H7 (cell line): ENCODE measurements at regions not wholly inside any gene's neighbourhood (a gene's known extent, or its start where the extent isn't known, plus 50 kb on each side); places are given as distances from the start of the nearest gene placed in this dataset.
A peak's percentile ranks its signal among the peaks of the same experiment; 100 is the strongest.

Experiments
- DNase-seq: peaks from one replicate; pipeline ENCODE4 v3.0.0; 2012
- H3K27me3 ChIP-seq: 2 replicates; pipeline ENCODE4 v1.6.0; 2011; ENCODE audit warnings: mild to moderate bottlenecking, low read length; ENCODE audit not compliant: control insufficient read depth, insufficient read depth
- H3K36me3 ChIP-seq: replicated peaks from 2 replicates; pipeline ENCODE4 v1.5.1; 2011; ENCODE audit warnings: low read length; ENCODE audit not compliant: control insufficient read depth, insufficient read depth
- H3K4me3 ChIP-seq: 2 replicates; pipeline ENCODE4 v1.5.1; 2011; ENCODE audit warnings: low read depth, mild to moderate bottlenecking, control low read depth, low read length, moderate library complexity; ENCODE audit not compliant: insufficient read depth

GRCh38 chr4:3343358-3343757 lies 50.5 kb downstream of the RGS12 start:
- no peak for DNase-seq
- Histone ChIP-seq H3K36me3 (no peaks in the 10 kb centered on the region), H3K27me3 (no peaks in the 10 kb centered on the region), H3K4me3 (no peak overlapping the region)

- Histone ChIP-seq H3K36me3 (no peaks in the 10 kb centered on the region), H3K4me3 (no peak overlapping the region), H3K27me3 (no peaks in the 10 kb centered on the region)
- DNase-seq, result no peak
Measured at GRCh38 chr4:3344104-3344503, 51.3 kb downstream of the RGS12 start.

GRCh38 chr4:3344596-3344995 lies 51.8 kb downstream of the RGS12 start:
- no peaks in the 10 kb centered on the region for H3K36me3 ChIP-seq
- H3K4me3 ChIP-seq, result no peak overlapping the region
- H3K27me3 ChIP-seq, result no peaks in the 10 kb centered on the region
- no peak for DNase-seq

GRCh38 chr4:3345384-3345783 lies 52.6 kb downstream of the RGS12 start:
- DNase-seq, result no peak
- Histone ChIP-seq H3K36me3 (no peaks in the 10 kb centered on the region), H3K27me3 (no peaks in the 10 kb centered on the region), H3K4me3 (no peak overlapping the region)

- Histone ChIP-seq H3K36me3 (no peaks in the 10 kb centered on the region), H3K27me3 (no peaks in the 10 kb centered on the region)
Measured at GRCh38 chr4:3346146-3346545, 53.3 kb downstream of the RGS12 start.

GRCh38 chr4:3347871-3348270 lies 55.0 kb downstream of the RGS12 start:
- H3K36me3 ChIP-seq, result no peaks in the 10 kb centered on the region
- H3K4me3 ChIP-seq, result no peak overlapping the region
- H3K27me3 ChIP-seq, result no peaks in the 10 kb centered on the region
- no peak for DNase-seq

More at GRCh38 chr4:3346146-3346545, 53.3 kb downstream of the RGS12 start:
- no peak overlapping the region for H3K4me3 ChIP-seq
- peak; percentile 84 for DNase-seq

GRCh38 chr4:3348621-3349020 lies 55.8 kb downstream of the RGS12 start:
- Histone ChIP-seq H3K27me3 (no peaks in the 10 kb centered on the region), H3K4me3 (no peak overlapping the region), H3K36me3 (no peaks in the 10 kb centered on the region)
- no peak for DNase-seq

- H3K27me3 ChIP-seq, result no peaks in the 10 kb centered on the region
- no peak for DNase-seq
- H3K36me3 ChIP-seq, result no peaks in the 10 kb centered on the region
- H3K4me3 ChIP-seq, result no peak overlapping the region
Measured at GRCh38 chr4:3349116-3349515, 56.3 kb downstream of the RGS12 start.

- Histone ChIP-seq H3K4me3 (no peak overlapping the region), H3K27me3 (no peaks in the 10 kb centered on the region), H3K36me3 (no peaks in the 10 kb centered on the region)
- no peak for DNase-seq
Measured at GRCh38 chr4:3351997-3352396, 59.2 kb downstream of the RGS12 start.

- Histone ChIP-seq H3K27me3 (no peaks in the 10 kb centered on the region), H3K4me3 (no peak overlapping the region), H3K36me3 (no peaks in the 10 kb centered on the region)
- DNase-seq, result no peak
Measured at GRCh38 chr4:3352505-3352904, 59.7 kb downstream of the RGS12 start.

- no peaks in the 10 kb centered on the region for H3K27me3 ChIP-seq
- no peak overlapping the region for H3K4me3 ChIP-seq
- H3K36me3 ChIP-seq, result no peaks in the 10 kb centered on the region
- DNase-seq, result no peak
Measured at GRCh38 chr4:3352941-3353594, 60.2 kb downstream of the RGS12 start.

- Histone ChIP-seq H3K4me3 (no peak overlapping the region), H3K36me3 (no peaks in the 10 kb centered on the region), H3K27me3 (no peaks in the 10 kb centered on the region)
- no peak for DNase-seq
Measured at GRCh38 chr4:3353752-3354454, 61.1 kb downstream of the RGS12 start.

GRCh38 chr4:3354455-3354811 lies 61.6 kb downstream of the RGS12 start:
- no peaks in the 10 kb centered on the region for H3K27me3 ChIP-seq
- H3K4me3 ChIP-seq, result no peak overlapping the region
- H3K36me3 ChIP-seq, result no peaks in the 10 kb centered on the region
- no peak for DNase-seq

- Histone ChIP-seq H3K27me3 (no peaks in the 10 kb centered on the region), H3K4me3 (no peak overlapping the region), H3K36me3 (no peaks in the 10 kb centered on the region)
- DNase-seq, result no peak
Measured at GRCh38 chr4:3355266-3355748, 62.5 kb downstream of the RGS12 start.

GRCh38 chr4:3358656-3359055 lies 65.8 kb downstream of the RGS12 start:
- H3K27me3 ChIP-seq, result no peaks in the 10 kb centered on the region
- no peak overlapping the region for H3K4me3 ChIP-seq
- no peak for DNase-seq
- H3K36me3 ChIP-seq, result no peaks in the 10 kb centered on the region
